Common myeloid progenitor, CD34-positive (primary cell): ENCODE measurements at regions not wholly inside any gene's neighbourhood (a gene's known extent, or its start where the extent isn't known, plus 50 kb on each side); places are given as distances from the start of the nearest gene placed in this dataset.
A peak's percentile ranks its signal among the peaks of the same experiment; 100 is the strongest.

Experiments used
- CTCF ChIA-PET: fragments of 350-600 bp; sonication (Branson Sonifier 250); formaldehyde crosslinking; loops from one replicate; lab custom pipeline; 2021; ENCODE audit warnings: antibody characterized with exemption; lab: Charles Lee
- POLR2A ChIA-PET: fragments of 350-600 bp; sonication (Branson Sonifier 250); formaldehyde crosslinking; loops from one replicate; lab custom pipeline; 2021; ENCODE audit warnings: antibody characterized with exemption; lab: Charles Lee
- DNase-seq, 3 donors: peaks; one replicate each; pipeline versions ENCODE4 v3.0.0 to v3.0.0-alpha.2; 2013
- H3K27ac ChIP-seq, 2 experiments: 1 replicate in 1 of 2; 2 replicates in 1 of 2; pipeline ENCODE4 v1.7.0; 2013; ENCODE audit warnings: inconsistent platforms in 2 of 2, low read length in 2 of 2, mild to moderate bottlenecking in 2 of 2, low read depth in 1 of 2, moderate library complexity in 1 of 2; ENCODE audit not compliant: severe bottlenecking in 2 of 2, insufficient read depth in 1 of 2, poor library complexity in 1 of 2
- H3K27me3 ChIP-seq, 5 experiments: replicated peaks in 2 of 5; 1 replicate in 3 of 5; 2 replicates in 2 of 5; pipeline versions ENCODE4 v1.6.1 to v1.7.0; 2013; ENCODE audit warnings: low read length in 4 of 5, mild to moderate bottlenecking in 2 of 5, moderate library complexity in 2 of 5, inconsistent platforms in 1 of 5; ENCODE audit not compliant: insufficient read depth in 5 of 5, control insufficient read depth in 4 of 5
- H3K36me3 ChIP-seq, 4 experiments: 1 replicate in 2 of 4; 2 replicates in 2 of 4; pipeline versions ENCODE4 v1.6.1 to v1.7.0; 2013; ENCODE audit warnings: low read length in 3 of 4, control low read depth in 1 of 4, mild to moderate bottlenecking in 1 of 4; ENCODE audit not compliant: control insufficient read depth in 4 of 4, insufficient read depth in 4 of 4
- H3K4me1 ChIP-seq, 4 experiments: 1 replicate in 3 of 4; 2 replicates in 1 of 4; pipeline versions ENCODE4 v1.6.1 to v1.7.1; 2013; ENCODE audit warnings: low read length in 3 of 4, mild to moderate bottlenecking in 3 of 4, control low read depth in 1 of 4, inconsistent platforms in 1 of 4, moderate library complexity in 1 of 4; ENCODE audit not compliant: control insufficient read depth in 4 of 4, insufficient read depth in 4 of 4; ENCODE audit errors: control extremely low read depth in 1 of 4
- H3K4me3 ChIP-seq, 7 experiments: 1 replicate in 4 of 7; 2 replicates in 3 of 7; pipeline versions ENCODE4 v1.5.1 to v1.7.0; 2013; ENCODE audit warnings: mild to moderate bottlenecking in 7 of 7, low read length in 6 of 7, moderate library complexity in 6 of 7, inconsistent platforms in 2 of 7, low read depth in 2 of 7, control low read depth in 1 of 7; ENCODE audit not compliant: insufficient read depth in 4 of 7, control insufficient read depth in 1 of 7; ENCODE audit errors: extremely low read depth in 1 of 7
- H3K9me3 ChIP-seq, 5 experiments: 1 replicate in 4 of 5; 2 replicates in 1 of 5; pipeline versions ENCODE4 v1.6.1 to v1.7.1; 2013; ENCODE audit warnings: low read length in 4 of 5, mild to moderate bottlenecking in 2 of 5, inconsistent platforms in 1 of 5, low read depth in 1 of 5, moderate library complexity in 1 of 5; ENCODE audit not compliant: control insufficient read depth in 4 of 5, insufficient read depth in 2 of 5; ENCODE audit errors: control extremely low read depth in 1 of 5
- WGBS: methylation state at CpG from one replicate; pipeline ENCODE4 v1.1.5; 2013; ENCODE audit not compliant: insufficient coverage; 5-methylcytosine and 5-hydroxymethylcytosine counted together

GRCh38 chrX:134172588-134173259, 64.3 kb upstream of the CCDC160 start:
- H3K4me1 ChIP-seq = peaks cover 0 to 17% (median 0%) of the 10 kb centered on the region in 4 experiments
- POLR2A ChIA-PET = no interaction called here
- H3K4me3 ChIP-seq = peak overlapping the region; percentile 43 to 85 (median 69)
- whole genome bisulfite sequencing = 50% methylated on average over 42 of the region's 51 CpGs
- peak; percentile 36 to 63 (median 57) for DNase-seq
- H3K27ac ChIP-seq = no peak overlapping the region
- peaks cover 0 to 4% (median 1%) of the 10 kb centered on the region in 4 experiments for H3K36me3 ChIP-seq
- CTCF ChIA-PET = interaction anchor here (1.2 kb wide), 1 partner anchor 13 kb away, joined by 3 read pairs; no protein-coding TSS in a partner anchor
- H3K27me3 ChIP-seq = peaks cover 0 to 15% (median 0%) of the 10 kb centered on the region in 5 experiments
- no peaks in the 10 kb centered on the region for H3K9me3 ChIP-seq

- H3K27ac ChIP-seq = no peak overlapping the region
- peaks cover 0 to 2% (median 1%) of the 10 kb centered on the region in 4 experiments for H3K36me3 ChIP-seq
- H3K4me1 ChIP-seq = peaks cover 0 to 17% (median 0%) of the 10 kb centered on the region in 4 experiments
- H3K9me3 ChIP-seq = no peaks in the 10 kb centered on the region
- CTCF ChIA-PET = no interaction called here
- WGBS = 17% methylated on average over 13 of the region's 27 CpGs
- peak overlapping the region; percentile 26 to 85 (median 68) for H3K4me3 ChIP-seq
- H3K27me3 ChIP-seq = peaks cover 0 to 15% (median 0%) of the 10 kb centered on the region in 5 experiments
- POLR2A ChIA-PET = no interaction called here
- peak; percentile 12 to 52 (median 42) for DNase-seq
Measured at GRCh38 chrX:134173541-134174272, 63.3 kb upstream of the CCDC160 start.

- Histone ChIP-seq H3K9me3 (no peaks in the 10 kb centered on the region), H3K4me1 (peaks cover 0 to 17% (median 0%) of the 10 kb centered on the region in 4 experiments), H3K27me3 (peaks cover 0 to 15% (median 0%) of the 10 kb centered on the region in 5 experiments), H3K4me3 (peak overlapping the region in 5 of 7 experiments; percentile 57 to 85 (median 70)), H3K27ac (no peak overlapping the region), H3K36me3 (peaks cover 0 to 2% (median 0%) of the 10 kb centered on the region in 4 experiments)
- ChIA-PET POLR2A (no interaction called here), CTCF (no interaction called here)
- 43% methylated on average over 1 of the region's 4 CpGs for WGBS
- DNase-seq = no peak
Measured at GRCh38 chrX:134174273-134174660, 62.7 kb upstream of the CCDC160 start.

- POLR2A ChIA-PET = no interaction called here
- Histone ChIP-seq H3K4me3 (no peak overlapping the region), H3K27me3 (peaks cover 0 to 15% (median 0%) of the 10 kb centered on the region in 5 experiments), H3K36me3 (no peaks in the 10 kb centered on the region), H3K9me3 (no peaks in the 10 kb centered on the region), H3K27ac (no peak overlapping the region), H3K4me1 (peaks cover 0 to 17% (median 0%) of the 10 kb centered on the region in 4 experiments)
- CTCF ChIA-PET = no interaction called here
- WGBS = 81% methylated on average over 4 of the region's 9 CpGs
- DNase-seq = no peak
Measured at GRCh38 chrX:134174859-134175258, 62.1 kb upstream of the CCDC160 start.

- Histone ChIP-seq H3K36me3 (no peaks in the 10 kb centered on the region), H3K4me1 (peaks cover 0 to 13% (median 0%) of the 10 kb centered on the region in 4 experiments), H3K27ac (no peak overlapping the region), H3K4me3 (no peak overlapping the region), H3K9me3 (no peaks in the 10 kb centered on the region), H3K27me3 (peaks cover 0 to 21% (median 0%) of the 10 kb centered on the region in 5 experiments)
- ChIA-PET CTCF (interaction anchor here (0.6 to 1.3 kb wide), 3 partner anchors 7 to 12 kb away, joined by 3 read pairs; no protein-coding TSS in a partner anchor), POLR2A (no interaction called here)
- DNase-seq = no peak
- no CpG with 5 or more reads among the region's 1 CpG for WGBS
Measured at GRCh38 chrX:134177527-134177926, 59.5 kb upstream of the CCDC160 start.

- ChIA-PET CTCF (no interaction called here), POLR2A (no interaction called here)
- Histone ChIP-seq H3K9me3 (no peaks in the 10 kb centered on the region), H3K27me3 (peaks cover 0 to 7% (median 0%) of the 10 kb centered on the region in 5 experiments), H3K36me3 (no peaks in the 10 kb centered on the region), H3K4me3 (no peak overlapping the region), H3K27ac (no peak overlapping the region), H3K4me1 (peaks cover 3 to 13% (median 7%) of the 10 kb centered on the region in 4 experiments)
- peak in 1 of 3 donors; percentile 35 for DNase-seq
- WGBS = 86% methylated on average over 1 of the region's 4 CpGs
Measured at GRCh38 chrX:134180601-134181274, 56.2 kb upstream of the CCDC160 start.
